ENCODE measurements at regions not wholly inside any gene's neighbourhood (a gene's known extent, or its start where the extent isn't known, plus 50 kb on each side); places are given as distances from the start of the nearest gene placed in this dataset.

DNA sequence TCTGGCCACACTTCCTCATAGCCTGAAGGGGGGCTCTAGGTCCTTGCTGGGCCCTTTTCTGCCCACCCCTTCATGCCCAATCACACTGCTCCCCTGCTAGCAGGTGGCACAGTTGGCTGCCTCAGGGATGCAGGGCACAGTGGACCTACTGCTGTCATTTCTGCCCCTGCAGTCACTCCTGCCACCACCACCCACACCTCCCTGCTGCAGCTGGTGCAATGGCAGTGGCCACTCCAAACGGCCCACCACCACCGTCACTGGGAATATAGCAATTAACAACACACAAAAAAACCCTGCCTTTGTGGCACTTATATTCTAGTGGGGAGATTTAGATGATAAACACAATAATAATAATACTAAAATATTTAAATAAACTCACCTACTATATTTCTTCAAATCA is 162.4 kb upstream of the DUSP10 start:
- TF ChIP-seq, protein P1, sequence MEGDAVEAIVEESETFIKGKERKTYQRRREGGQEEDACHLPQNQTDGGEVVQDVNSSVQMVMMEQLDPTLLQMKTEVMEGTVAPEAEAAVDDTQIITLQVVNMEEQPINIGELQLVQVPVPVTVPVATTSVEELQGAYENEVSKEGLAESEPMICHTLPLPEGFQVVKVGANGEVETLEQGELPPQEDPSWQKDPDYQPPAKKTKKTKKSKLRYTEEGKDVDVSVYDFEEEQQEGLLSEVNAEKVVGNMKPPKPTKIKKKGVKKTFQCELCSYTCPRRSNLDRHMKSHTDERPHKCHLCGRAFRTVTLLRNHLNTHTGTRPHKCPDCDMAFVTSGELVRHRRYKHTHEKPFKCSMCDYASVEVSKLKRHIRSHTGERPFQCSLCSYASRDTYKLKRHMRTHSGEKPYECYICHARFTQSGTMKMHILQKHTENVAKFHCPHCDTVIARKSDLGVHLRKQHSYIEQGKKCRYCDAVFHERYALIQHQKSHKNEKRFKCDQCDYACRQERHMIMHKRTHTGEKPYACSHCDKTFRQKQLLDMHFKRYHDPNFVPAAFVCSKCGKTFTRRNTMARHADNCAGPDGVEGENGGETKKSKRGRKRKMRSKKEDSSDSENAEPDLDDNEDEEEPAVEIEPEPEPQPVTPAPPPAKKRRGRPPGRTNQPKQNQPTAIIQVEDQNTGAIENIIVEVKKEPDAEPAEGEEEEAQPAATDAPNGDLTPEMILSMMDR (IDR thresholded peaks at IDR 0.05), result no peak
- TF ChIP-seq POLR2A (IDR thresholded peaks at IDR 0.05) (no peak), EP300 (IDR thresholded peaks at IDR 0.05) (no peak)

Measured in sigmoid colon (tissue), 4 donors.